SK-N-SH (cell line): ENCODE measurements at regions not wholly inside any gene's neighbourhood (a gene's known extent, or its start where the extent isn't known, plus 50 kb on each side); places are given as distances from the start of the nearest gene placed in this dataset.

ENCODE experiments used
- CTCF ChIP-seq: fragments of 200-600 bp; sonication (generic); IDR thresholded peaks from 2 replicates; pipeline ENCODE4 v1.6.1; 2017; ENCODE audit warnings: antibody characterized with exemption, mild to moderate bottlenecking, moderate library complexity
- ELF1 ChIP-seq: IDR thresholded peaks from 2 replicates; pipeline ENCODE4 v1.4.0; 2012
- EP300 ChIP-seq, 2 experiments: IDR thresholded peaks; 2 replicates each; pipeline versions ENCODE4 v1.4.0 to v1.6.1; 2012; ENCODE audit warnings: borderline replicate concordance in 1 of 2, low read depth in 1 of 2, low read length in 1 of 2
- EZH2phosphoT487 ChIP-seq: fragments of 200-600 bp; sonication (generic); IDR thresholded peaks from 2 replicates; pipeline ENCODE4 v1.6.1; 2017; ENCODE audit warnings: low read depth, mixed run types, mild to moderate bottlenecking, antibody characterized with exemption, moderate library complexity, borderline replicate concordance
- POLR2AphosphoS5 ChIP-seq: IDR thresholded peaks from 2 replicates; pipeline ENCODE4 v1.6.1; 2012; ENCODE audit warnings: low read depth, low read length
- RXRA ChIP-seq: IDR thresholded peaks from 2 replicates; pipeline ENCODE4 v1.4.0; 2012; ENCODE audit warnings: low read depth, mild to moderate bottlenecking, borderline replicate concordance
- SMC3 ChIP-seq: IDR thresholded peaks from 2 replicates; pipeline ENCODE4 v1.6.1; 2012; ENCODE audit warnings: low read depth, low read length, improper control_type of control experiment
- TEAD4 ChIP-seq: IDR thresholded peaks from 2 replicates; pipeline ENCODE4 v1.4.0; 2012; ENCODE audit warnings: mild to moderate bottlenecking, borderline replicate concordance; ENCODE audit not compliant: insufficient read depth
- USF2 ChIP-seq: fragments of 150-350 bp; IDR thresholded peaks from 2 replicates; pipeline ENCODE4 v1.6.1; 2017; ENCODE audit warnings: antibody characterized with exemption, low read length, low read depth, borderline replicate concordance
- YY1 ChIP-seq: IDR thresholded peaks from 2 replicates; pipeline ENCODE4 v1.4.0; 2012; ENCODE audit warnings: low read depth, mild to moderate bottlenecking

- TF ChIP-seq SMC3 (no peak), CTCF (no peak), ELF1 (no peak), TEAD4 (no peak), USF2 (no peak), POLR2AphosphoS5 (no peak), EZH2phosphoT487 (no peak), EP300 (IDR thresholded peaks at IDR 0.05; ENCODE audit: borderline replicate concordance in 1 of 2, low read depth in 1 of 2, low read length in 1 of 2) (no peak), YY1 (no peak), RXRA (no peak)
These were observed 526.3 kb upstream of the LRRTM1 start for GRCh38 chr2:80830891-80831290.
